ENCODE measurements at regions not wholly inside any gene's neighbourhood (a gene's known extent, or its start where the extent isn't known, plus 50 kb on each side); places are given as distances from the start of the nearest gene placed in this dataset.

DNA sequence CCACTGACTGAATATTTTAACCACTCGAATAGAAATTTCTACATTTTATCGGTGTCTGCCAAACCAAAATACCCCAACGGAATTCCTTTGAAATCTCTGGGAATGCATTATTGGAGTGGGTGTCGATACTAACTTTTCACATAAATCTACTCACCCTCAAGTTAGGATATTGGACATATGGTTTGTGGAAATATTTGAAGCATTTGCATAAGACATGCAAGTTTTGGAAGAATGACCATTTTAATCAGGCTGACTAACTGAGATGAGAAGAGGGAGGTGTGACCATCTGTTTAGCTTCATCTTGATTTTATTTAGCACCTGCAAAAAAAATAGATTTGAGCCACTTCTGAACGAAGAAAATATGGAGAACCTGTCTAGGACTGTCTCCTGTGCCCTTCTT is 61.2 kb downstream of the KLF6 start:
- no peak for DNase-seq (ENCODE audit: low read depth in 2 of 2)

DNA sequence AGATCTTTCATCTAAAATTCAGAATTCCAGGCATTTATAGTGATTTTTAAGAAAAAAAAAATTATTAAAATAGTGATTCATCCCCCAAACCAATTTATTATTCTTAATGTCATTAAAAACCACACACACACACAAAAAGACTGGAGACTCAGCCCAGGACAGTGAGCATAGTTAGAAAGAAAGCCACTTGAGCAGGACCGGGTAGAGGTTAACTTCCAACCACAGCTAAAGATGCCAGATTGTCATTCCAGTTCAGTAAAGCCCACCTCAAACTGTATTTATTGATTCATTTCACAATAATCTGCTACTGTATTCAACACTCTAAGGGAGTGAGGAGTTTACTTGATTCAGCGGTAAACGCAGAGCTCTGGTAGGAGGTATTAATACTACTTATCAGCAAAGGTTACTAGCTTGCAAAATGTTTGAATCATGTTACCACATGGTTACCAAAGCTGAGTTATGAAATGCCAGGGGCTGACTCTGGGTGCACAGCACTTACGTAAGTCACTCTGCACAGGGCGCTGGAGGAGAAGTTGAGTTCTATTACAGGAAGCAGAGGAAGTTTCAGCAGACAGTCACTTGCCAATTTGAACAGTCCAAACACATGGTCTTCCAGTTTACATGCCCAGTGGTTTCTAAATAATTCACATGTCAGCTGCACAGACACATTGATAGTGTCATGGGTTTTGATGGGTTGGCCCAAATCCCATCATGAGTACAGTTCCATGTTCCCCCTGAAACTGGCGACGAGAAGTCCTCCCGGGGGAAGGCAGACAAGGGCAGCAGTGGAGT is 64.6 kb downstream of the KLF6 start:
- no peak for DNase-seq (ENCODE audit: low read depth in 2 of 2)

DNA sequence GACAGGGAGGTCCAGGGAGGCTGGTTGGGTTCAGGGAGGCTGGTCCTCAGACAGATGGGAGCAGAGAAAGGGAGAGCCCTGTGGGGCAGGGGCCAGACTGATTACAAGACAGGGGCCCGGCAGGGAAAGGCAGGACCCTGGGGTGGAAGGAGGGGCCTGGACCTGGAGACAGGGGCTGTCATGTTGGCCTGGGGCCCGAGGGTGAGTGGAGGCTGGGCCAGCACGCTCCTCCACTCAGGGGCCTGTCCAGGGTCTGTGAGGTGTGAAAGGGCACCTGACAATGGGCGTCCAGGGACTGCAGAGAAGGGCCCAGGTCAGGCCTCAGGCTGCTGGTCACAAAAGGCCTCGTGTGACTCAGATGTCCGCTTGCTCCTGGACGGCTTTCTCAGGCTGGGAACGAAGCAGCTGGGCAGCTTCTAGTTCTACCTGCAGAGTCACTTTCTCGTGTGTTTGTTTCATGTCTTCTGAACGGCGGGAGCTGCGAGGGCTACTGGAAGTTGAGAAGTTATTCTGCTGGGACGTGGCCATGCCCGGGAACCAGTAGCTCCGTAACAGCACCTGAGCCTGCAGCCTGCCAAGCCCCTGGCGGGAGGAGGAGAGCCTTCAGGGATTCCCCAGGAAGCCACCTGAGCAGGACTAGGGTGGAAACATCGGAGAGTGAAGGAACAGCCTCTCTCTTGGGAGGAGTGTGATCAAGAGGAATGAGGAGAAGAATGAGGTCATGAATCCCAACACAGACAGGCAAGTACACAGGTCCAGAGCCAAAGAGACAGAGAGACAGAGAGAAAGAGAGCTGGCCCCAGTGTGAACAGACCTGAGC is 65.8 kb downstream of the KLF6 start:
- no peak for DNase-seq (ENCODE audit: low read depth in 2 of 2)

DNA sequence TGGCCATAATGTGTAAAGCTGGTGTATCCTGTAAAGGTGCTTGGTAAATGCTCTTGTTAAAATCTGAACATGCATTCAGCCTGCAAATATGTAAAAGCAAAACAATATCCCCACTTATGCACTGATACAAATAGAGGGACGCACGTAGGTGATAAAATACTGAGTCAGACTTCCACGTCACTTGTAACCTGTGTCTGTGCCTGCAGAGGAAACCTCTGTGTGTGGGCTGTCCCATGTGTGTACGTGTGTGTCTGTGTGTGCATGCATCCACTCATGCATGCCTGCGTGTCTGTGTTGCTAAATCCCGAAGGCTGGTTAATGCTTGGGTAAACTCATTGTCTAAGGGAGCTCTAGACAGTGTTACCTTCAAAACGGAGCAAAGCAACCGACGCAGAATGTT is 68.9 kb downstream of the KLF6 start:
- no peak for DNase-seq (ENCODE audit: low read depth in 2 of 2)

DNA sequence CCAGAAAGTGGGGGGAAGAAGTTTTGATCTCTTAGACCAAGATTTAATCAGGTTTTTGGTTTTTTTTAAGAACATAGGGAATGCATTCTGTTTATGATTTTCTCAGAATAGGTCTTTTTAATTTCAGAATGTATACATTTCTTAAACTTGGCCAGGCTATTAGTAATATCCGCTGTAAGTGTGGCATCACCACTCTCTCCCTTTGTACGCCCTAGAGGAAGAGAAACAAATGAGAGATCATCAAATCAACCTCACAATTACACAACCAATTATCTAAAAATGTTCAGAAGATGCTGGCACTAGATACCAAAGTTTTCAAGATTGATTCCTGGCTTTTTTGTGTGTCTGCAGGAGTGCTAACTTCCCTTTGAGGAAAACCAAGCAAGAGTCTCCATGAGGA is 70.0 kb downstream of the KLF6 start:
- DNase-seq (ENCODE audit: low read depth in 2 of 2), result no peak

DNA sequence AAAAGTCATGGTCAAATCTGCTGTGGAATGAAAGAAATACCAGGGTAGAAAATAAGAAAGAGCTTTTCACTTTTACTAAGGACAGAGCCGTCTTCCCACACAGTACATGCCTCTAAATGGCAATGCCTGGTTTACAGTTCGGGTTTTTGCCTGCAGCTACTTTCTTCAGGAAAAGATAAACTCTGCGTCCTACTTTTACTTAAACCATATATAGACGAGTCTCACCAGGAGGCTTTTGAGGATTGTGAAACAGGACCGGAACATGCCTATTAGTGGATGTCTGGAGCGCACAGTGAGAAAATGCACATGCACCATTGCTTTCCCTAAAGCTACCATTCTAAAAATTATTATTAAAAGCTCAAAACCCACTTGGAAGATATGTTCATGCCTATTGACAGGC is 70.5 kb downstream of the KLF6 start:
- DNase-seq (ENCODE audit: low read depth in 2 of 2), result no peak

DNA sequence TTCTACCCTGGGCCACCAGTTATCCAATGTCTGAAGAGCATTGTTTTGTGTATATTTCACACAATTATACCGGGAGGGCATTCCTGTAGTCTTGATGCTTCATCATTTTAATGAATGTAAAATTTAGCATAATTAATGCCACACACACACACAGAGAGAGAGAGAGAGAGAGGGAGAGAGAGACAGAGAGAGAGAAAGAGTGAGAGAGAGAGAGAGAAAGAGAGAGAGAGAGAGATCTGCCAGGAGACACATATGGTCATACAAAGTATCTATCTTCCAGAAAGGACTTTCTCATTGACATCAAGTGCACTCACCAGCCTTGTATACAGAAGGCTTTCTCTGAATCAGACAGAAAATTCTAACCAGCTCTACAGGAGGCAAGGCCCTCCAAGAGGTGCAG is 72.3 kb downstream of the KLF6 start:
- no peak for DNase-seq (ENCODE audit: low read depth in 2 of 2)

DNA sequence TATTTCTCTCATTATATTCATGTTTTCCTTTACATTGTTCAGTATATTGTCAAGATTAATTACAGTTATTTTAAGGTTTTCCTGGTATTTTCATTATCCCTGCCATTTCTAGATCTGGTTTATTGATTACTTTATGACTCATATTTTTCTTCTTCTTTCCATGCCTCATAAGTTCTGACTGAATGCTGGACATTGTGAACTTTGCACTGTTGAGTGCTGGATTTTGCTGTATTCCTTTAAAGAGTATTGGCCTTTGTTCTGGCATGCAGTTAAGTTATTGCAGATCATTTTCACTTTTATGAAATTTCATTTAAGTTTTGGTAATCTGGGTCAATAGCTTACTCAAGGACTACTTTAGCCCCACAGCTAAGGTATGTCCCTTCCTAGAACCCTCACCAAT is 73.1 kb downstream of the KLF6 start:
- DNase-seq (ENCODE audit: low read depth in 2 of 2), result no peak

DNA sequence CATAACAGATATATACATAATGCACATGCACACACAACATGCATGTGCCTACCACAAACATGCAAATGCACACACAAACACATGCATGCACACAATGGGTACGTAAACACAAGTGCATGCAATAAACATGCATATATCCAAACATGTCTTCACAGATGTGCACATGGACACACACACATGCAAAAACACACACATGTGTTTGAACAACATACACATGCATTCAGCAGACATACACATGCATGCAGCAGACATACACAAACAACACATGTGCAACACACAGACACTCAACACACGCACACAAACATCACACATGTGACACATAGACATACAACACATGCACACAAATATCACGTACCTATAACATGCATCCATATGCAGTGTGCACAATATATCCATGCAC is 74.2 kb downstream of the KLF6 start:
- DNase-seq (ENCODE audit: low read depth in 2 of 2), result no peak

DNA sequence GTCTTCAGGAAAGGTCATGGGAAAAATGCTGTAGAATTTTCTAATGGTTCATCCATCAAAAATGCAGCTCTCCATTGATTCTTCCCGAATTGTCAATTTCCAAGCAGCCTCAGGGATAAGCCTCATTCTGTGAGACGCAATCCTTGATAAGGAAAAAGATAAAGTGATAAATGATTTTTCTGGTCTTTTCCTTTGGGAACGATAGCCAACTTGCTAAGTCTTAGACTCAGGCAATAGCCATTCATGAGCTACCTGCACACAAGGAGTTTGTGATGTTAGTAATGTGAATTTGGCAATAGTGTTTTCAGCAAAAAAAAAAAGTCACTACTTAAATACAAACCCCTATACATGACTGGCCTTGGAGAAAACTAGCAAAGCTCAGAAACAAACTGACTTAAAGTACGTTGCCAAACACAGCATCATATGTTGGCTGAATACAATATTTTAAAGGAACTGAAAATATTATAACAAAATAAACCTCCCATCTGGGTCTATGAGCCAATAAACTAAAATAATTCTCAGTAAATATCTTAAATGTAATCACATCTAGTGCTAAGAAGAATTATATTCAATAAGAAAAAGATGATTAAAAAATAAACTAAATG is 75.5 kb downstream of the KLF6 start:
- no peak for DNase-seq (ENCODE audit: low read depth in 2 of 2)

DNA sequence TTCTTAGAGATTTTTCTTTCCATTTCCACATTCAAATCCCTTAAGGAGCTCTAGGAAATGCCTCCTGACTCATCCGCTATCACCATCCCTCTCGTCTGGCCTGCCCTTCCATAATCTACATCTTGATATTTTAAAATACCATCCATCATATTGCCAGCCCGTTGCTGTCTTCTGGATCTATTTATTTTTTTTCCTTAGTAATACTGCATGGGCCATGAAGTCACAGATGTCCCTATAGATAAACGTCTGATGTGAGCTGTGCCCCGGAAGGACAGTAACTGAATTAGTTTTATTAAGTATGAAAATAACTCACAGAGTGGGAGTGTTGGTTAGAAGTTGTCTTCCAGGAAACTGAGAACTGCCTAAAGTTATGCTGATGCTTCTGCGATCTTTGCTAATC is 76.2 kb downstream of the KLF6 start:
- DNase-seq (ENCODE audit: low read depth in 2 of 2), result no peak

DNA sequence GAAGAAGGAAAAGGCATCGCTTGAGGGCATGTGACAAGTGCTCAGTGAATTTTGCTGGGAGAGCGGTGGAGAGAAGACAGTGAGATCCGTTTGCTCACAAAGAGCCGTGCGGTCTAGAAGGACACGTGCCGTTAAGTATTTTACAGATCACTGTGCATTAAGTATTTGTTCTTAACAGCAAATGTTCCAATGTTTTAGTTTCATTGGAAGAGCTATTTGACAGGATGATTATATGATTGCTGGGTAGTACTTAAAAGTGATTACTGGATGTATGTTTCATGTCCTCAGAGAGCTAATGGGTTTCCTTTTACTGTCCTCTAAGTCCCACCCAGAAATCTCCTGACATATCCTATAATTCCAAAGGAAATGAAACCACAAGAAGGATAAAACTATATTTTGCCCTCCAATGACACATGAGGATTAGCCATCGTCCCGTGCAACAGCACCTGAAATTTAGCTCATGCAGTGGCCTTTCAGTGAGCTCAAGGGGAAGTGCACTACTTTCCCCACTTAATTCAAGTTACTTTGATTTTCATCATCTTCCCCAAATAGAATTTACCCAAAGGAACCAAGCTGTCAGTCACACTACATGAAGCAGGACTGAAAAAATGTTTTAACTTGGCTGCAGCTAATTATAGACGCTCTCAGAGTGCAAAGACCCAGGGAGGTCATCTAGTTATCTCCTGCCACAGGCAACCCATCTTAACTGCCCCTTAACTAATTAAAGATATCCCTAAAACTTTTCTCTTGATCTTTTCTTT is 80.3 kb downstream of the KLF6 start:
- no peak for DNase-seq (ENCODE audit: low read depth in 2 of 2)

DNA sequence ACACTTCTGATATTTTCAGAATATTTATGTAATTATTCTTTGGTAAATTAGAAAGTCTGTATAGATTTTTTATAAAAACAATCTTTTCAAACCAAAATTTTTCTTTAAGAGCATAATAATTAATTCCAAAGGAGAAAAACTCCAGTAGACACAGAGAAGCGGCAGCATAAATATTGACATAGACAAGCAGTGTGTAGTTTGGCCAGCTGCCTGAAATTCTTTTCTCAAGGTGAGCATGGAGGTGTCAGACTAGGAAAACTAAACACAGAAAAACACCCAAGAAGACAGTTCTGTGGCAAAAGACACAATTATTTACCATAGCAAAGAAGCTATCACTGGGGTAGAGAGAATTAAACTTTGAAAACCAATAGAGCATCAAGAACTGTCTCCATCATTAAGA is 82.4 kb downstream of the KLF6 start:
- DNase-seq (ENCODE audit: low read depth in 2 of 2), result no peak

DNA sequence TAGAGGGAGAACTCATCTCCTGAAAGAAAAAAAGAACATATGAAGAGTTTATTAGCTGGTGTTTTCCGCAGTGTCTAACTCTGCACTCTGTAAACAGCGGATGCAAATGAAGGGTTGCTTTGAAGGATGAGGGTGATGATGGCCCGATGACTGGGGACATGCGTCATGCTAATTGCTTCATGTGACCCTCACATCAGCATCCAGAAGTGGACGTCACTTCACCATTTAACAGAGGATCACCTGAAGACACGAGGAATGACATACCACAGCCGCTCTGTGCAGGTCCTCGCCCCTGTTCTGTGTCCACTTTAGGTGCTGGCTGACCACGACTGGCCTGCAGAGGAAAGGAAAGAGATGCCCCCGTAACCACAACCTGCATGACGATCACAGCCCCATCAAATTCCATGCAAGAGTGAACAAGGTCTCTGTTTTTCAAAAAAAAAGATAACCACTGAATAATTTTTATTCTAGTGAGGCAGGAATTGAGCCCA is 82.9 kb downstream of the KLF6 start:
- DNase-seq (ENCODE audit: low read depth in 2 of 2), result no peak

DNA sequence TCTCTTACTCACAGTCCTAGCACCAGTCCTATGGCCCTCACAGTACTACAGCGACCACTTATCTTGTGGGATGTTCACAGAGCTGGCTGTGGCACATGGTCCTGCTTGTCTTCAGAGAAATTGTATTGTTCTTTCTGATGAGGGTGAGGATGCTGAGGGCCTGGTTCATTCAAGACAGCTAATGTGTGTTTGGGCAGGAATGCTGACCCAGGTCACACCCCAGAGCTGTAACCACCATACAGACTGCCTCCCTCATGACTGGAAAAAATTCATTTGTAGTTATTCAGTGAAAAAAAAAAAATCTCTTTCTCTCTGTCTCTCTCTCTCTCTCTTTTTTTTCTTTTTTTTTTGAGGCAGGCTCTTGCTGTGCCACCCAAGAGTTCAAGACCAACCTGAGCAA is 83.5 kb downstream of the KLF6 start:
- DNase-seq (ENCODE audit: low read depth in 2 of 2), result no peak

DNA sequence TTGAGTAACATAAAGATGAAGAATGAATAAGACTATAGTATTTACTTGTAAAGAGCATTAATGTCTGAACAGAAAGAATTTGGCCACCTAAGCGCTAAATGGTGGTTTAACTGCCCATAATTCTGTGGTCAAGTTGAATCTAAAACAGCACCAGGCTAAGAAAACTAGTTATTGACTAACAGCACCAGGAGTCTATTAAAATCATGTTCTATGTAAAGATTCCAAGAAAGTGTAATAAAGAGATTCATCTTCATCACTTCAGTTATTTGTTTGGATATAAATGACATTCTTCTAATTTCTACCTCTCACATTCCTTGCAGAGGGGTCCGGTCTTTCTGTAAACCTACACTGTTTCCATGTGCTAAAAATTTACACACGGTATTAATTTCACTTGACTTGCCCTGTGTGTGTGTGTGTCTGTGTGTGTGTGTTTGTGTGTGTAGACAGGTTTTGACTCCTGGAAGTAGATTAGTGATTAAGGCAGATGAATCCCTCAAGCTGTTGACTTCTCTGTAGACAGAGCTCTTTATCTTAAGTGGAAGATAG is 84.4 kb downstream of the KLF6 start:
- DNase-seq (ENCODE audit: low read depth in 2 of 2), result no peak

DNA sequence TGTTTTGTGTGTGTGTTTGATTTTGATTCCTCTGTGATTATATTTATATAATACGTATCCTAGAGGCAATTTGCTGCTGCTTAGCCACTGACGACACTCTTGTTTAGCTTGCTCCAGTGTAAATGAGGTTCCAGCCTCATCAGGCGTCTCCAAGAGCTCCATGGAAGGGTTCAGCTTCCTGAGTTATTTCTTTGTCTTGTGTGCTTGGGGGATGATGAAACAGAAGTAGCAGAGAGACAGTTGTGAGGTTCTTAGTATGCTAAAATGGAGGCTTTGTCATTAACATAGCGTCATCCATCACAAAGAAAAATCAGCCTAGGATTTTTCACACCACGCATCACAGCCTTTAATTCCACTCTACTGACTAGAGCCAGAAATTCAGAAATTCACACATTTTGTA is 85.1 kb downstream of the KLF6 start:
- no peak for DNase-seq (ENCODE audit: low read depth in 2 of 2)

DNA sequence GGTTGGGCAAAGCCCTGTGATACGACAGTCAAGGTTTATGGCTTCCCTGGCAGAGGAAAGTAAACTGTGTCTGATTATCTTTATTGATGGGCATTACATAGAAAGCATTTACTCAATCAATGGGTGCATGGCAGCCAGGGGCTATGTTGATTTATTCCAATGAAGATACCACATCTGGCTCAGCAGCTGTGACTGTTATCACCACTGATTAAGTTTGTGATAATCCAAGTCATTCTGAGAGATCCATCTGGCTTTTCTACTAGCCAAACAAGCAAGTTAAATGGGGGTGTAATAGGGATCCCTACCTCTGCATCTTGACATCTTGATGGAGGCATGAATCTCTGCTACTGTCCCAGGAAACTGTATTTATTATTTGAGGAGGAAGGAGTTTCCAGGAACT is 86.7 kb downstream of the KLF6 start:
- no peak for DNase-seq (ENCODE audit: low read depth in 2 of 2)

DNA sequence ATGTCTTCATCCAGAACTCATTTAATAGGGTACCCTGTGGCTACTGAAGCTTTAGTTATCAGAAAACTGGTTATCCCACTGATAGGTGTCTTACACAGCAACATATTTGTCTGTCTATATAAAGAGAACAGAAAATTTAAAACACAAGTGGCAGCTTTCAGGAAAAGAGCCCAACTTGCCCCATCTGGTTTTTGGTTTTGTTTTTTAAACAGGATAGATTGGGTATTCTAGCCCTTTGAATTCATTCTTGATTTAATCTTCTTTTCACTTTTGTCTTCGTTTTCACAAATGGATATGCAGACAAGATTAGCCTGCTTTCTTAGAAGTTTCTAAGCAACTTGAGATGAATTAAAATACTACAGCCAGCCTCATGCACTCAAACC is 91.3 kb downstream of the KLF6 start:
- DNase-seq (ENCODE audit: low read depth in 2 of 2), result no peak

DNA sequence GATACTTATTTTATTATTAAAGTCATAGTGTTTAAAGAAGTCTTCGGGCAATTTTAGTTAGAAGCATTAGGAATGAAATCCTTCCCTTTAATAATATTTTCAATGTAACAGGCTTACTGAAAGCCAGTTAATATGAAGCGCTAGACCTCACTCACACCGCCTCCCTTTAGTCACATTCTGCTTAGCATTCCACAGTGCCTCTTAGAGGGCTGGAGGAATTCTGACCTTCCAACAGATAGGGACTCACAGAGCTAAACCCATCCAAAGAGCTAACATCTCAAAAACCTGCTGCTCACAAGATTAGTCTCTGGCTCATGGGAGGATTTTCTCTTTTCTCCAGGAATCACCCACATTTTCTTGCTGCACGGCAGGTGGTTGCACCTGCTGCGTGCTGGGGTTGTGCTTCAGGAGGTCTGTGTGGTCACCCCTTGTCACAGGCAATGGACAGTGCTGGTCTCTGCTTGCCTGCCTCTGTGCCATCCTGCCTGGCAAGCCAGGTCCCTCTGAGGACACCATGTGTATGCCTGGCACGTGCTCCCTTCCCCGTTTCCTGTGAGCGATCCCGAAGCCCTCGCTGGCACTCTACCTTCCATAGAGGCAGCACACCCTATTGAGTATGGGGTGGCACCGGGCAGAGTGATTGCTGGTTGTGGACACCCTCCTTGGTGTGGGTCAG is 91.8 kb downstream of the KLF6 start:
- no peak for DNase-seq (ENCODE audit: low read depth in 2 of 2)

DNA sequence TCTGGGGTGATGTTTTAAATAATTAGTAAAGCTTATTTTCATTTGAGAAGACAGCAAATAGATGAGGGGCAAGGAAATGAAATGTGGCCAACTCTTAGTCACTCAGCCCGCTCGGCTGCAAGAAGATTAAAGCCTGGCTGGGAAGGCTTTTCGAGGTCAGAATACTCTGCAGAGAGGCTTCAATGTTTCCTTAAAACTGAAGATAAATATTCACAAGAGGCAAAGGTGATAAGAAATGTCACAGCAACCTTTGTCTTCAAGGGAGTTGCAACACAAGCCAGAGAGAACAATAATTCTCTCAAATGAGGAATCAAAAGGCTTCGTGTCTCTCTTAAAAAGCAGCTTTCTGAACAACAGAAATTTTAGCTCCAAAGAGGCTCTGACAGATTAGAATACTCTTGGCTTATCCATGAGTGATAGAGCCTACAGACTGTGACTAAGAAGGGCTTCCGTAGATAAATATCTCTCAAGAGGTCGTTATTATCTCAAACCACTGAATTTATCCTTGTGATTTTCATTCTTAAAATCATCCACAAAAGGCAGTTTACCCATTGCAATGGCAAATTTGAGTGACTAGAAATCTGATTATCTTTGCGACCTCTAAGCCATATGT is 92.5 kb downstream of the KLF6 start:
- DNase-seq (ENCODE audit: low read depth in 2 of 2), result no peak
